ENCODE measurements at regions not wholly inside any gene's neighbourhood (a gene's known extent, or its start where the extent isn't known, plus 50 kb on each side); places are given as distances from the start of the nearest gene placed in this dataset.

DNA sequence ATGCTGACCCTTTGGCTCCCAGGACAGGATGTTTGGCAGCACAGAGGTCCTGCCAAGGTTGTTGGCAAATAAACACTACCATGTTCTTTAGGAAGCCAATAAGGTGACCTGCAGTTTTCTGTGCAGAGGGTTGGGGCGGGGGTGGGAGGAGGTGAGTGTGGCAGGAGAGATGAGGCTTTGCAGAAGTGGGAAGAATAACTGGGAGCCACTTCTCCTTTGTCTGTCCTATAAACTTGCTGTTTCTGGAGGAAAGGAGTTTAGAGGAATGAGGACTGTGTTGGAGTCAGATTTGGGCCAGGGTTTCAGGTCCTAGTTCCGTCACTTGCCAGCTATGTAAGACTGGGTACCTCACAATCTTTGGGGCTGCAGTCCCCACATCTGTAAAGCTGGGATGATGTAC, 187.6 kb upstream of the SPRED2 start:
- Histone ChIP-seq H4K5ac (ENCODE audit: insufficient read length, low read depth, low read length) (no peak overlapping the region), H3K4me3 (ENCODE audit: extremely low read depth in 1 of 4, insufficient read depth in 2 of 4, low read depth in 3 of 4, low read length in 4 of 4) (no peak overlapping the region), H4K91ac (replicated peaks; ENCODE audit: insufficient read length, low read length) (no peak overlapping the region)

More for the DNA sequence above, 187.6 kb upstream of the SPRED2 start:
- Histone ChIP-seq H2BK20ac (ENCODE audit: low read length) (no peak overlapping the region), H3K36me3 (ENCODE audit: control insufficient read depth in 2 of 4, insufficient read depth in 4 of 4, low read length in 3 of 4) (no peaks in the 10 kb centered on the region), H3K23ac (ENCODE audit: insufficient read length) (no peak overlapping the region), H3K4me1 (replicated peaks in 1 of 4; ENCODE audit: control insufficient read depth in 3 of 4, insufficient read depth in 4 of 4, low read length in 3 of 4) (no peaks in the 10 kb centered on the region), H3K56ac (replicated peaks; ENCODE audit: insufficient read length, low read depth, low read length) (no peak overlapping the region), H3K79me1 (ENCODE audit: low read depth, low read length) (no peaks in the 10 kb centered on the region), H2BK12ac (ENCODE audit: low read depth, low read length) (no peak overlapping the region), H2BK120ac (replicated peaks; ENCODE audit: low read depth, low read length) (no peak overlapping the region), H3K4ac (replicated peaks; ENCODE audit: insufficient read length, low read depth, low read length) (no peak overlapping the region), H3K23me2 (ENCODE audit: low read depth, low read length) (peaks cover 4% of the 10 kb centered on the region; the same call in 1 of the 2 replicates), H2AK5ac (ENCODE audit: low read depth, low read length) (no peak overlapping the region), H3K27ac (ENCODE audit: low read depth, low read length) (no peak overlapping the region), H2BK5ac (ENCODE audit: low read depth, low read length) (no peak overlapping the region), H3K27me3 (replicated peaks in 1 of 4; ENCODE audit: control insufficient read depth in 3 of 4, extremely low read depth in 1 of 4, insufficient read depth in 3 of 4, low read length in 3 of 4) (peaks cover 0 to 3% (median 0%) of the 10 kb centered on the region in 4 experiments; a peak in 2 of 7 replicates), H3K4me2 (ENCODE audit: insufficient read depth in 1 of 2, low read depth in 2 of 2, low read length in 2 of 2) (no peak overlapping the region), H2AFZ (ENCODE audit: low read length) (0 out of 2 replicates have a peak overlapping the region, but pooled peaks have one; percentile 35), H3K9ac (replicated peaks in 1 of 4; ENCODE audit: extremely low read depth in 1 of 4, low read depth in 3 of 4, low read length in 3 of 4) (no peak overlapping the region), H3K79me2 (ENCODE audit: control insufficient read depth in 1 of 2, insufficient read depth in 2 of 2, low read length in 2 of 2) (no peaks in the 10 kb centered on the region), H3K9me3 (ENCODE audit: insufficient read depth in 2 of 2, low read depth in 1 of 2, low read length in 1 of 2) (no peaks in the 10 kb centered on the region), H4K8ac (ENCODE audit: extremely low read depth, insufficient read depth, low read length) (no peak overlapping the region), H4K20me1 (replicated peaks in 1 of 2; ENCODE audit: control insufficient read depth in 1 of 2, insufficient read depth in 2 of 2, low read length in 2 of 2) (no peaks in the 10 kb centered on the region), H3K14ac (ENCODE audit: insufficient read length) (no peak overlapping the region), H3K18ac (ENCODE audit: extremely low read depth, low read length) (no peak overlapping the region), H2BK15ac (ENCODE audit: low read length) (no peak overlapping the region)
- DNase-seq (ENCODE audit: low read depth in 1 of 2, low spot score in 2 of 2) (no peak), FAIRE-seq (no peak)
- TF ChIP-seq HDAC6 (IDR thresholded peaks at IDR 0.05; ENCODE audit: low read depth, low read length) (no peak), ZNF274 (IDR thresholded peaks at IDR 0.05; ENCODE audit: borderline replicate concordance, extremely low read depth, low read length) (no peak), TAF1 (IDR thresholded peaks at IDR 0.05; ENCODE audit: low read depth, low read length) (no peak), CTBP2 (IDR thresholded peaks at IDR 0.05; ENCODE audit: borderline replicate concordance, insufficient read depth, insufficient read length, low read length) (no peak), EGR1 (IDR thresholded peaks at IDR 0.05; ENCODE audit: borderline replicate concordance, low read depth, low read length) (no peak), EZH2 (IDR thresholded peaks at IDR 0.05; ENCODE audit: low read depth, low read length, severe bottlenecking) (no peak), RNF2 (IDR thresholded peaks at IDR 0.05; ENCODE audit: borderline replicate concordance, low read depth, low read length, missing control alignments, poor library complexity, severe bottlenecking) (no peak), PHF8 (conservative IDR thresholded peaks at IDR 0.05; ENCODE audit: low read depth, low read length) (no peak), RAD21 (IDR thresholded peaks at IDR 0.05 in 1 of 2, conservative IDR thresholded peaks at IDR 0.05 in 1 of 2; ENCODE audit: low read depth in 2 of 2, low read length in 2 of 2) (no peak), CREB1 (IDR thresholded peaks at IDR 0.05) (no peak)
- TF ChIP-seq, protein P1, sequence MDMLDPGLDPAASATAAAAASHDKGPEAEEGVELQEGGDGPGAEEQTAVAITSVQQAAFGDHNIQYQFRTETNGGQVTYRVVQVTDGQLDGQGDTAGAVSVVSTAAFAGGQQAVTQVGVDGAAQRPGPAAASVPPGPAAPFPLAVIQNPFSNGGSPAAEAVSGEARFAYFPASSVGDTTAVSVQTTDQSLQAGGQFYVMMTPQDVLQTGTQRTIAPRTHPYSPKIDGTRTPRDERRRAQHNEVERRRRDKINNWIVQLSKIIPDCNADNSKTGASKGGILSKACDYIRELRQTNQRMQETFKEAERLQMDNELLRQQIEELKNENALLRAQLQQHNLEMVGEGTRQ (IDR thresholded peaks at IDR 0.05; ENCODE audit: low read length) = no peak
- POLR2A ChIA-PET (ENCODE audit: partially characterized antibody) = interaction anchor here (0.6 kb wide), 1 partner anchor 12 kb away, joined by 4 read pairs; no protein-coding TSS in a partner anchor
- 85% methylated on average over 2 of the region's 2 CpGs; no CpG with 5 or more reads in 1 of the 2 experiments for WGBS, 2 experiments (ENCODE audit: extremely low coverage in 1 of 2, insufficient coverage in 1 of 2, insufficient read length in 1 of 2, insufficient replicate concordance in 2 of 2, low coverage in 1 of 2, low lambda C conversion rate in 2 of 2, missing lambda C conversion rate in 1 of 2)
- CTCF ChIA-PET (ENCODE audit: partially characterized antibody) = interaction anchor here (0.6 to 4.2 kb wide), 14 partner anchors 11 to 956 kb away, joined by 3 to 23 read pairs (median 4); no protein-coding TSS in a partner anchor
